PFSK-1 (cell line): ENCODE measurements at regions not wholly inside any gene's neighbourhood (a gene's known extent, or its start where the extent isn't known, plus 50 kb on each side); places are given as distances from the start of the nearest gene placed in this dataset.

Source experiments
- POLR2AphosphoS5 ChIP-seq: IDR thresholded peaks from 2 replicates; pipeline ENCODE4 v1.6.1; 2012; ENCODE audit warnings: low read depth, mild to moderate bottlenecking, control low read depth, low read length, moderate library complexity
- REST ChIP-seq, 2 experiments: IDR thresholded peaks; 2 replicates each; pipeline versions ENCODE4 v1.6.1 to v1.8.0; 2011 to 2012; ENCODE audit warnings: low read depth in 2 of 2, low read length in 2 of 2, control low read depth in 1 of 2, inconsistent platforms in 1 of 2, mild to moderate bottlenecking in 1 of 2, moderate library complexity in 1 of 2; ENCODE audit not compliant: insufficient read depth in 1 of 2
- SIN3A ChIP-seq: IDR thresholded peaks from 2 replicates; pipeline ENCODE4 v1.6.1; 2012; ENCODE audit warnings: mild to moderate bottlenecking, low read length, moderate library complexity, borderline replicate concordance; ENCODE audit not compliant: insufficient read depth
- TAF1 ChIP-seq: IDR thresholded peaks from 2 replicates; pipeline ENCODE4 v1.6.1; 2012; ENCODE audit warnings: low read length, control low read depth, borderline replicate concordance; ENCODE audit not compliant: insufficient read depth

GRCh38 chr4:179872755-179873154 is 2370.4 kb upstream of the TENM3 start:
- TF ChIP-seq POLR2AphosphoS5: no peak
- no peak for TF ChIP-seq SIN3A
- no peak for TF ChIP-seq TAF1
- TF ChIP-seq REST (IDR thresholded peaks at IDR 0.05; ENCODE audit: insufficient read depth in 1 of 2, low read depth in 2 of 2, low read length in 2 of 2): no peak
